ENCODE measurements at regions not wholly inside any gene's neighbourhood (a gene's known extent, or its start where the extent isn't known, plus 50 kb on each side); places are given as distances from the start of the nearest gene placed in this dataset.

- TF ChIP-seq ZMAT4 (CRISPR knock-in tag; IDR thresholded peaks at IDR 0.05) (no peak), IRF1 (CRISPR knock-in tag; IDR thresholded peaks at IDR 0.05) (no peak), SP1 (CRISPR knock-in tag; conservative IDR thresholded peaks at IDR 0.05) (no peak), SMAD3 (CRISPR knock-in tag; IDR thresholded peaks at IDR 0.05; ENCODE audit: borderline replicate concordance) (no peak), JUN (CRISPR knock-in tag; IDR thresholded peaks at IDR 0.05) (no peak), TP53 (CRISPR knock-in tag; IDR thresholded peaks at IDR 0.05) (no peak), FOXJ3 (CRISPR knock-in tag; IDR thresholded peaks at IDR 0.05; ENCODE audit: borderline replicate concordance) (no peak), NR3C1 (CRISPR knock-in tag; conservative IDR thresholded peaks at IDR 0.05; ENCODE audit: low read depth) (no peak), RORB (CRISPR knock-in tag; IDR thresholded peaks at IDR 0.05) (no peak)
These were observed 307.1 kb downstream of the CTH start (continued) for GRCh38 chr1:70718086-70718630.

- H3K36me3 Mint-ChIP-seq = 0 out of 2 replicates have a peak, but pooled peaks cover 2% of the 10 kb centered on the region
- H3K4me1 Mint-ChIP-seq = peaks cover 5% of the 10 kb centered on the region
- H3K9me3 Mint-ChIP-seq = peaks cover 19% of the 10 kb centered on the region
- no peak overlapping the region for H3K27ac Mint-ChIP-seq
- DNase-seq (ENCODE audit: low spot score) (no peak), ATAC-seq (no peak)
- no peak overlapping the region for H3K4me3 Mint-ChIP-seq
- ChIA-PET CTCF (no interaction called here), POLR2A (no interaction called here)
- no peaks in the 10 kb centered on the region for H3K27me3 Mint-ChIP-seq (ENCODE audit: low read depth)
- TF ChIP-seq HMGA2 (CRISPR knock-in tag; IDR thresholded peaks at IDR 0.05) (no peak), ZBTB21 (CRISPR knock-in tag; IDR thresholded peaks at IDR 0.05; ENCODE audit: borderline replicate concordance) (no peak), ZNF671 (CRISPR knock-in tag; IDR thresholded peaks at IDR 0.05) (no peak), TEAD4 (CRISPR knock-in tag; IDR thresholded peaks at IDR 0.05) (no peak), CREM (CRISPR knock-in tag; IDR thresholded peaks at IDR 0.05) (no peak), ZNF532 (CRISPR knock-in tag; IDR thresholded peaks at IDR 0.05; ENCODE audit: borderline replicate concordance) (no peak), ATF2 (CRISPR knock-in tag; IDR thresholded peaks at IDR 0.05; ENCODE audit: borderline replicate concordance, low read depth) (no peak), AR (CRISPR knock-in tag; IDR thresholded peaks at IDR 0.05) (no peak), ATF6 (CRISPR knock-in tag; IDR thresholded peaks at IDR 0.05) (no peak), ARID4B (CRISPR knock-in tag; IDR thresholded peaks at IDR 0.05; ENCODE audit: borderline replicate concordance) (no peak)
These were observed 308.1 kb downstream of the CTH start for GRCh38 chr1:70719154-70719553.

Measured in WTC11 (cell line).